WTC11 (cell line): ENCODE measurements at regions not wholly inside any gene's neighbourhood (a gene's known extent, or its start where the extent isn't known, plus 50 kb on each side); places are given as distances from the start of the nearest gene placed in this dataset.

Experiments
- E2F1 ChIP-seq: sonication (generic); formaldehyde crosslinking; IDR thresholded peaks from 2 replicates; pipeline ENCODE4 v1.8.0; 2022; ENCODE audit warnings: mild to moderate bottlenecking, missing genetic modification reagents
- GABPB1 ChIP-seq: sonication (generic); formaldehyde crosslinking; IDR thresholded peaks from 2 replicates; pipeline ENCODE4 v1.8.1; 2023; ENCODE audit warnings: mild to moderate bottlenecking, missing genetic modification reagents
- JUN ChIP-seq: sonication (generic); formaldehyde crosslinking; IDR thresholded peaks from 2 replicates; pipeline ENCODE4 v1.8.0; 2023; ENCODE audit warnings: mild to moderate bottlenecking, missing genetic modification reagents
- MLX ChIP-seq: sonication (generic); formaldehyde crosslinking; IDR thresholded peaks from 2 replicates; pipeline ENCODE4 v1.8.1; 2023; ENCODE audit warnings: mild to moderate bottlenecking, missing genetic modification reagents, moderate library complexity
- SP1 ChIP-seq: sonication (generic); formaldehyde crosslinking; conservative IDR thresholded peaks from 2 replicates; pipeline ENCODE4 v1.8.1; 2022; ENCODE audit warnings: missing genetic modification reagents
- TCF7 ChIP-seq: sonication (generic); formaldehyde crosslinking; IDR thresholded peaks from 2 replicates; pipeline ENCODE4 v1.8.0; 2022; ENCODE audit warnings: mild to moderate bottlenecking, low read depth, missing genetic modification reagents, moderate library complexity
- TEAD4 ChIP-seq: sonication (generic); formaldehyde crosslinking; IDR thresholded peaks from 2 replicates; pipeline ENCODE4 v1.8.0; 2022; ENCODE audit warnings: mild to moderate bottlenecking, missing genetic modification reagents
- TP53 ChIP-seq: sonication (generic); formaldehyde crosslinking; IDR thresholded peaks from 2 replicates; pipeline ENCODE4 v1.8.1; 2023; ENCODE audit warnings: mild to moderate bottlenecking, missing genetic modification reagents
- USF1 ChIP-seq: sonication (generic); formaldehyde crosslinking; IDR thresholded peaks from 2 replicates; pipeline ENCODE4 v1.8.0; 2022; ENCODE audit warnings: mild to moderate bottlenecking, missing genetic modification reagents
- ZNF671 ChIP-seq: fragments of 250-450 bp; sonication (Bioruptor Pico); IDR thresholded peaks from 2 replicates; pipeline ENCODE4 v1.8.0; 2021; ENCODE audit warnings: mild to moderate bottlenecking
- TF ChIP-seq, protein P1 (sequence below): fragments of 200-600 bp; IDR thresholded peaks from 2 replicates; pipeline ENCODE4 v1.8.0; 2022; ENCODE audit warnings: antibody characterized with exemption
- TF ChIP-seq, protein P2 (sequence below): fragments of 250-450 bp; sonication (Bioruptor Pico); IDR thresholded peaks from 2 replicates; pipeline ENCODE4 v1.8.0; 2021; ENCODE audit warnings: mild to moderate bottlenecking
- TF ChIP-seq, protein P3 (sequence below): sonication (generic); formaldehyde crosslinking; IDR thresholded peaks from 2 replicates; pipeline ENCODE4 v1.8.1; 2022; ENCODE audit warnings: mild to moderate bottlenecking, moderate library complexity, missing genetic modification reagents
- TF ChIP-seq, protein P4 (sequence below): sonication (generic); formaldehyde crosslinking; IDR thresholded peaks from 2 replicates; pipeline ENCODE4 v1.8.0; 2022; ENCODE audit warnings: mild to moderate bottlenecking, missing genetic modification reagents

DNA sequence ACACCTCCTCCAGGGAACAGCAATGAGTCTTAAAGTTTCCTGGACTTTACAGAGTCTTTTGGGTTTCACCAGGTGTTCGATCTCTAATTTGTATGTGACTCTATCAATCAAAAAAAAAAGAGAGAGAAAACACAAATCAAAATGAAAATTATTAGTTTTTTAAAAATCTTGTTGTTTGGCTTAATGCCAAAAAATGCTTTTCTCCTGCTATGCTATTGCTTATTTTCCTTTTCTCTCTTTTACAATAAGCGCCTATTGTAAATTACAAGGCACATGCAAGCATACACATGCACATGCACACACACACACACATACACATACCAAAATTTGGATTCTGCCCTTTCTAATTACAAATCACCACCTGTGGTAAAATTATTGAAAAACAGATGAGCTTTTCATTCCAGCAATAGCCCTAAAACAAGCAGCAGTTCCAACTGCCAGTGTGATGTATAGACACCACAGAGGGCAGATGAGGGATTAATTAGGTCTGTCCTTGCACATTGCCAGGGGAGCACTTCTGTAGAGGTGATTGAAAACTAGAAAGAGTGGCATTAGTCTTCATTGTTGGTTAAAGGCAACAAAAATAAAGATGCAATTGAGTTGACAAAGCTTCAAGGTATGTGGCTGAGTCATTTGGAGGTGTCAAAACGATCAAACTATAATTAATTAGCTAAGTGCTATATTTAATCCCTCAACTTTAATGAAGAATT lies 631.7 kb downstream of the TFAP2B start:
- TF ChIP-seq, protein P1, sequence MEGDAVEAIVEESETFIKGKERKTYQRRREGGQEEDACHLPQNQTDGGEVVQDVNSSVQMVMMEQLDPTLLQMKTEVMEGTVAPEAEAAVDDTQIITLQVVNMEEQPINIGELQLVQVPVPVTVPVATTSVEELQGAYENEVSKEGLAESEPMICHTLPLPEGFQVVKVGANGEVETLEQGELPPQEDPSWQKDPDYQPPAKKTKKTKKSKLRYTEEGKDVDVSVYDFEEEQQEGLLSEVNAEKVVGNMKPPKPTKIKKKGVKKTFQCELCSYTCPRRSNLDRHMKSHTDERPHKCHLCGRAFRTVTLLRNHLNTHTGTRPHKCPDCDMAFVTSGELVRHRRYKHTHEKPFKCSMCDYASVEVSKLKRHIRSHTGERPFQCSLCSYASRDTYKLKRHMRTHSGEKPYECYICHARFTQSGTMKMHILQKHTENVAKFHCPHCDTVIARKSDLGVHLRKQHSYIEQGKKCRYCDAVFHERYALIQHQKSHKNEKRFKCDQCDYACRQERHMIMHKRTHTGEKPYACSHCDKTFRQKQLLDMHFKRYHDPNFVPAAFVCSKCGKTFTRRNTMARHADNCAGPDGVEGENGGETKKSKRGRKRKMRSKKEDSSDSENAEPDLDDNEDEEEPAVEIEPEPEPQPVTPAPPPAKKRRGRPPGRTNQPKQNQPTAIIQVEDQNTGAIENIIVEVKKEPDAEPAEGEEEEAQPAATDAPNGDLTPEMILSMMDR = no peak
- no peak for TF ChIP-seq JUN (CRISPR knock-in tag)
- no peak for TF ChIP-seq TCF7 (CRISPR knock-in tag)
- TF ChIP-seq, protein P2, sequence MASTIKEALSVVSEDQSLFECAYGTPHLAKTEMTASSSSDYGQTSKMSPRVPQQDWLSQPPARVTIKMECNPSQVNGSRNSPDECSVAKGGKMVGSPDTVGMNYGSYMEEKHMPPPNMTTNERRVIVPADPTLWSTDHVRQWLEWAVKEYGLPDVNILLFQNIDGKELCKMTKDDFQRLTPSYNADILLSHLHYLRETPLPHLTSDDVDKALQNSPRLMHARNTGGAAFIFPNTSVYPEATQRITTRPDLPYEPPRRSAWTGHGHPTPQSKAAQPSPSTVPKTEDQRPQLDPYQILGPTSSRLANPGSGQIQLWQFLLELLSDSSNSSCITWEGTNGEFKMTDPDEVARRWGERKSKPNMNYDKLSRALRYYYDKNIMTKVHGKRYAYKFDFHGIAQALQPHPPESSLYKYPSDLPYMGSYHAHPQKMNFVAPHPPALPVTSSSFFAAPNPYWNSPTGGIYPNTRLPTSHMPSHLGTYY (CRISPR knock-in tag) = no peak
- no peak for TF ChIP-seq GABPB1
- no peak for TF ChIP-seq TEAD4
- TF ChIP-seq, protein P3, sequence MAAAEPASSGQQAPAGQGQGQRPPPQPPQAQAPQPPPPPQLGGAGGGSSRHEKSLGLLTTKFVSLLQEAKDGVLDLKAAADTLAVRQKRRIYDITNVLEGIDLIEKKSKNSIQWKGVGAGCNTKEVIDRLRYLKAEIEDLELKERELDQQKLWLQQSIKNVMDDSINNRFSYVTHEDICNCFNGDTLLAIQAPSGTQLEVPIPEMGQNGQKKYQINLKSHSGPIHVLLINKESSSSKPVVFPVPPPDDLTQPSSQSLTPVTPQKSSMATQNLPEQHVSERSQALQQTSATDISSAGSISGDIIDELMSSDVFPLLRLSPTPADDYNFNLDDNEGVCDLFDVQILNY = no peak
- no peak for TF ChIP-seq SP1 (CRISPR knock-in tag)
- TF ChIP-seq, protein P4, sequence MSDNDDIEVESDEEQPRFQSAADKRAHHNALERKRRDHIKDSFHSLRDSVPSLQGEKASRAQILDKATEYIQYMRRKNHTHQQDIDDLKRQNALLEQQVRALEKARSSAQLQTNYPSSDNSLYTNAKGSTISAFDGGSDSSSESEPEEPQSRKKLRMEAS = no peak
- no peak for TF ChIP-seq ZNF671 (CRISPR knock-in tag)
- TF ChIP-seq TP53 (CRISPR knock-in tag) = no peak
- TF ChIP-seq E2F1 (CRISPR knock-in tag) = no peak
- no peak for TF ChIP-seq USF1 (CRISPR knock-in tag)
- no peak for TF ChIP-seq MLX (CRISPR knock-in tag)
